ENCODE measurements at regions not wholly inside any gene's neighbourhood (a gene's known extent, or its start where the extent isn't known, plus 50 kb on each side); places are given as distances from the start of the nearest gene placed in this dataset.
A peak's percentile ranks its signal among the peaks of the same experiment; 100 is the strongest.
"Not testable (repeated sequence)": the region's sequence is repeated elsewhere in the genome, so short reads cannot be mapped to it uniquely, and the experiment has no call there.

GRCh38 chr1:203401199-203401877 lies 50.4 kb upstream of the FMOD start:
- no peak for DNase-seq

- DNase-seq = no peak
These were observed 51.2 kb upstream of the FMOD start for GRCh38 chr1:203402152-203402551.

GRCh38 chr1:203402629-203403337 lies 51.9 kb upstream of the FMOD start:
- peak; percentile 1 for DNase-seq

- no peak for DNase-seq
These were observed 52.7 kb upstream of the FMOD start for GRCh38 chr1:203403586-203403985.

GRCh38 chr1:203404546-203404945 lies 53.6 kb upstream of the FMOD start:
- no peak for DNase-seq

GRCh38 chr1:203405703-203406438 lies 54.9 kb upstream of the FMOD start:
- DNase-seq = no peak

- DNase-seq = no peak
These were observed 55.6 kb upstream of the FMOD start for GRCh38 chr1:203406446-203407045.

- DNase-seq = no peak
These were observed 56.4 kb upstream of the FMOD start for GRCh38 chr1:203407296-203407695.

- DNase-seq = no peak
These were observed 57.9 kb upstream of the FMOD start for GRCh38 chr1:203408486-203409481.

GRCh38 chr1:203410182-203410900 lies 59.4 kb upstream of the FMOD start:
- DNase-seq = no peak

- not testable (repeated sequence) for DNase-seq
These were observed 60.5 kb upstream of the FMOD start for GRCh38 chr1:203411431-203411830.

GRCh38 chr1:203419558-203419957 lies 56.0 kb upstream of the PRELP start:
- no peak for DNase-seq

- no peak for DNase-seq
These were observed 55.3 kb upstream of the PRELP start for GRCh38 chr1:203420263-203420662.

- no peak for DNase-seq
These were observed 54.4 kb upstream of the PRELP start for GRCh38 chr1:203421246-203421645.

GRCh38 chr1:203422116-203422515 lies 53.5 kb upstream of the PRELP start:
- DNase-seq = no peak

GRCh38 chr1:203422656-203423055 lies 53.0 kb upstream of the PRELP start:
- DNase-seq = no peak

- no peak for DNase-seq
These were observed 51.3 kb upstream of the PRELP start for GRCh38 chr1:203424285-203424684.

- no peak for DNase-seq
These were observed 50.5 kb upstream of the PRELP start for GRCh38 chr1:203424861-203425662.

- no peak for DNase-seq
These were observed 50.0 kb upstream of the PRELP start for GRCh38 chr1:203425663-203425975.

Measured in CD4-positive, alpha-beta T cell treated with Interleukin-21 for 1 hour (primary cell).